ENCODE measurements at regions not wholly inside any gene's neighbourhood (a gene's known extent, or its start where the extent isn't known, plus 50 kb on each side); places are given as distances from the start of the nearest gene placed in this dataset.

GRCh38 chr16:8032406-8032805 is 557.9 kb downstream of the TMEM114 start:
- no peak for TF ChIP-seq REST (IDR thresholded peaks at IDR 0.05; ENCODE audit: unreplicated experiment)
- TF ChIP-seq EZH2 (IDR thresholded peaks at IDR 0.05; ENCODE audit: low read depth, unreplicated experiment): no peak
- TF ChIP-seq EZH2phosphoT487 (IDR thresholded peaks at IDR 0.05; ENCODE audit: unreplicated experiment): no peak
- TF ChIP-seq CTCF (conservative IDR thresholded peaks at IDR 0.05; ENCODE audit: low read depth in 2 of 2): no peak
- no peak for TF ChIP-seq POLR2AphosphoS5 (IDR thresholded peaks at IDR 0.05; ENCODE audit: low read depth)
- TF ChIP-seq STAT1 (IDR thresholded peaks at IDR 0.05; ENCODE audit: unreplicated experiment): no peak
- TF ChIP-seq NANOG (IDR thresholded peaks at IDR 0.05; ENCODE audit: borderline replicate concordance): no peak
- no peak for TF ChIP-seq ETS1 (IDR thresholded peaks at IDR 0.05)
- TF ChIP-seq JUNB (IDR thresholded peaks at IDR 0.05; ENCODE audit: unreplicated experiment): no peak
- no peak for TF ChIP-seq ZNF462 (CRISPR knock-in tag; IDR thresholded peaks at IDR 0.05)

Measured in GM23338 (cell line).